ENCODE measurements at regions not wholly inside any gene's neighbourhood (a gene's known extent, or its start where the extent isn't known, plus 50 kb on each side); places are given as distances from the start of the nearest gene placed in this dataset.

DNA sequence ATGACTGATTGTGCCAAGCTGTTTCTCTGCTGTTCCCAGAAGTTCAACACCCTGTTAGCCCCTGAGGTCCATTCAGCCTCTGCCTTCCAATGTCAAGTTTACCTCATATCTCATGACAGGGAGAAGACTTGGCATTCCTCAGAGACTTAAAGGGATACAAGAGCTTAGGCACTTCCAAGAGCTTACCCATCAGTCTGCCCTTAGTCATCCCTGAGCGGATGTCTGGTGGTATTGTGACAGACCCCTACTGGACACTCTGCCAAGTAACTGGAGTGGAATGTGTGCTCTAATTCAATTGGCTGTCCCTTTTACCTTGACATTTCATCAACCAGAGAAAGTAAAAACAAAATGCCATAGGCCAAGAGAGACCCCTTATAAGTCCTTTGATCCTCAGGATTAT is 151.5 kb downstream of the AASDHPPT start:
- TF ChIP-seq, protein P1, sequence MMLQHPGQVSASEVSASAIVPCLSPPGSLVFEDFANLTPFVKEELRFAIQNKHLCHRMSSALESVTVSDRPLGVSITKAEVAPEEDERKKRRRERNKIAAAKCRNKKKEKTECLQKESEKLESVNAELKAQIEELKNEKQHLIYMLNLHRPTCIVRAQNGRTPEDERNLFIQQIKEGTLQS (IDR thresholded peaks at IDR 0.05), result no peak
- TF ChIP-seq, protein P2, sequence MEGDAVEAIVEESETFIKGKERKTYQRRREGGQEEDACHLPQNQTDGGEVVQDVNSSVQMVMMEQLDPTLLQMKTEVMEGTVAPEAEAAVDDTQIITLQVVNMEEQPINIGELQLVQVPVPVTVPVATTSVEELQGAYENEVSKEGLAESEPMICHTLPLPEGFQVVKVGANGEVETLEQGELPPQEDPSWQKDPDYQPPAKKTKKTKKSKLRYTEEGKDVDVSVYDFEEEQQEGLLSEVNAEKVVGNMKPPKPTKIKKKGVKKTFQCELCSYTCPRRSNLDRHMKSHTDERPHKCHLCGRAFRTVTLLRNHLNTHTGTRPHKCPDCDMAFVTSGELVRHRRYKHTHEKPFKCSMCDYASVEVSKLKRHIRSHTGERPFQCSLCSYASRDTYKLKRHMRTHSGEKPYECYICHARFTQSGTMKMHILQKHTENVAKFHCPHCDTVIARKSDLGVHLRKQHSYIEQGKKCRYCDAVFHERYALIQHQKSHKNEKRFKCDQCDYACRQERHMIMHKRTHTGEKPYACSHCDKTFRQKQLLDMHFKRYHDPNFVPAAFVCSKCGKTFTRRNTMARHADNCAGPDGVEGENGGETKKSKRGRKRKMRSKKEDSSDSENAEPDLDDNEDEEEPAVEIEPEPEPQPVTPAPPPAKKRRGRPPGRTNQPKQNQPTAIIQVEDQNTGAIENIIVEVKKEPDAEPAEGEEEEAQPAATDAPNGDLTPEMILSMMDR (IDR thresholded peaks at IDR 0.05; ENCODE audit: low read depth, low read length, missing input control), result no peak
- no peak for TF ChIP-seq JUND (IDR thresholded peaks at IDR 0.05)
- no peak for TF ChIP-seq TAF1 (conservative IDR thresholded peaks at IDR 0.05)
- TF ChIP-seq, protein P3, sequence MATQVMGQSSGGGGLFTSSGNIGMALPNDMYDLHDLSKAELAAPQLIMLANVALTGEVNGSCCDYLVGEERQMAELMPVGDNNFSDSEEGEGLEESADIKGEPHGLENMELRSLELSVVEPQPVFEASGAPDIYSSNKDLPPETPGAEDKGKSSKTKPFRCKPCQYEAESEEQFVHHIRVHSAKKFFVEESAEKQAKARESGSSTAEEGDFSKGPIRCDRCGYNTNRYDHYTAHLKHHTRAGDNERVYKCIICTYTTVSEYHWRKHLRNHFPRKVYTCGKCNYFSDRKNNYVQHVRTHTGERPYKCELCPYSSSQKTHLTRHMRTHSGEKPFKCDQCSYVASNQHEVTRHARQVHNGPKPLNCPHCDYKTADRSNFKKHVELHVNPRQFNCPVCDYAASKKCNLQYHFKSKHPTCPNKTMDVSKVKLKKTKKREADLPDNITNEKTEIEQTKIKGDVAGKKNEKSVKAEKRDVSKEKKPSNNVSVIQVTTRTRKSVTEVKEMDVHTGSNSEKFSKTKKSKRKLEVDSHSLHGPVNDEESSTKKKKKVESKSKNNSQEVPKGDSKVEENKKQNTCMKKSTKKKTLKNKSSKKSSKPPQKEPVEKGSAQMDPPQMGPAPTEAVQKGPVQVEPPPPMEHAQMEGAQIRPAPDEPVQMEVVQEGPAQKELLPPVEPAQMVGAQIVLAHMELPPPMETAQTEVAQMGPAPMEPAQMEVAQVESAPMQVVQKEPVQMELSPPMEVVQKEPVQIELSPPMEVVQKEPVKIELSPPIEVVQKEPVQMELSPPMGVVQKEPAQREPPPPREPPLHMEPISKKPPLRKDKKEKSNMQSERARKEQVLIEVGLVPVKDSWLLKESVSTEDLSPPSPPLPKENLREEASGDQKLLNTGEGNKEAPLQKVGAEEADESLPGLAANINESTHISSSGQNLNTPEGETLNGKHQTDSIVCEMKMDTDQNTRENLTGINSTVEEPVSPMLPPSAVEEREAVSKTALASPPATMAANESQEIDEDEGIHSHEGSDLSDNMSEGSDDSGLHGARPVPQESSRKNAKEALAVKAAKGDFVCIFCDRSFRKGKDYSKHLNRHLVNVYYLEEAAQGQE (IDR thresholded peaks at IDR 0.05), result no peak
- TF ChIP-seq NR2F2 (IDR thresholded peaks at IDR 0.05), result no peak
- TF ChIP-seq, protein P4, sequence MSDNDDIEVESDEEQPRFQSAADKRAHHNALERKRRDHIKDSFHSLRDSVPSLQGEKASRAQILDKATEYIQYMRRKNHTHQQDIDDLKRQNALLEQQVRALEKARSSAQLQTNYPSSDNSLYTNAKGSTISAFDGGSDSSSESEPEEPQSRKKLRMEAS (IDR thresholded peaks at IDR 0.05), result no peak
- TF ChIP-seq, protein P5, sequence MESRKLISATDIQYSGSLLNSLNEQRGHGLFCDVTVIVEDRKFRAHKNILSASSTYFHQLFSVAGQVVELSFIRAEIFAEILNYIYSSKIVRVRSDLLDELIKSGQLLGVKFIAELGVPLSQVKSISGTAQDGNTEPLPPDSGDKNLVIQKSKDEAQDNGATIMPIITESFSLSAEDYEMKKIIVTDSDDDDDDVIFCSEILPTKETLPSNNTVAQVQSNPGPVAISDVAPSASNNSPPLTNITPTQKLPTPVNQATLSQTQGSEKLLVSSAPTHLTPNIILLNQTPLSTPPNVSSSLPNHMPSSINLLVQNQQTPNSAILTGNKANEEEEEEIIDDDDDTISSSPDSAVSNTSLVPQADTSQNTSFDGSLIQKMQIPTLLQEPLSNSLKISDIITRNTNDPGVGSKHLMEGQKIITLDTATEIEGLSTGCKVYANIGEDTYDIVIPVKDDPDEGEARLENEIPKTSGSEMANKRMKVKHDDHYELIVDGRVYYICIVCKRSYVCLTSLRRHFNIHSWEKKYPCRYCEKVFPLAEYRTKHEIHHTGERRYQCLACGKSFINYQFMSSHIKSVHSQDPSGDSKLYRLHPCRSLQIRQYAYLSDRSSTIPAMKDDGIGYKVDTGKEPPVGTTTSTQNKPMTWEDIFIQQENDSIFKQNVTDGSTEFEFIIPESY (IDR thresholded peaks at IDR 0.05), result no peak
- TF ChIP-seq GABPA (IDR thresholded peaks at IDR 0.05 in 1 of 2, conservative IDR thresholded peaks at IDR 0.05 in 1 of 2), result no peak
